ENCODE measurements at regions not wholly inside any gene's neighbourhood (a gene's known extent, or its start where the extent isn't known, plus 50 kb on each side); places are given as distances from the start of the nearest gene placed in this dataset.

- DNase-seq: no peak
- Mint-ChIP-seq H3K4me1 (ENCODE audit: low read depth, unreplicated experiment) (peaks cover 13% of the 10 kb centered on the region), H3K36me3 (ENCODE audit: unreplicated experiment) (peaks cover 4% of the 10 kb centered on the region), H3K4me3 (ENCODE audit: unreplicated experiment) (no peak overlapping the region), H3K27ac (ENCODE audit: unreplicated experiment) (no peak overlapping the region), H3K9me3 (ENCODE audit: unreplicated experiment) (no peaks in the 10 kb centered on the region), H3K27me3 (ENCODE audit: unreplicated experiment) (no peaks in the 10 kb centered on the region)
- TF ChIP-seq CTCF (IDR thresholded peaks at IDR 0.05; ENCODE audit: partially characterized antibody, unreplicated experiment): no peak
These were observed 178.3 kb upstream of the AUTS2 start for GRCh38 chr7:69419934-69420333.

DNA sequence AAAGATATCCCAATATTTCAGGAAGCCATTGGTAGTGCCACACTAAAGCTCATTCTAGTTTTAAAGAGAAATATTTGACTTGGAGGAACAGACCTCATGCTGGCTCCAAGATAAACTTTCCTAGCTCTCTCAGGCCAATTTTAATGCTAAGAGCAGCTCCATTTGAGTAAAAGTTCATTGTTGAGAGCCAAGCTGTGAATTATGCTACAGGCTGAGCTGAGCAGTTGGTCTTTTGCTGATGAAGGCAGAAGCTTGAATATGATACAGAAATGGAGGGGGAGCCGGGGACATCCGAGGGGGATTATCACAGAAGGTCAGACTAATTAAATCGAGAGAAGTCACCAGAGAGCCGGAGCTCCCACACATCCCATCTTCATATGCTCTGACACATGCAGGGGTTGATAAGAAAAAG, 175.7 kb upstream of the AUTS2 start:
- Mint-ChIP-seq H3K4me1 (ENCODE audit: low read depth, unreplicated experiment) (peaks cover 13% of the 10 kb centered on the region), H3K36me3 (ENCODE audit: unreplicated experiment) (peaks cover 4% of the 10 kb centered on the region), H3K27ac (ENCODE audit: unreplicated experiment) (no peak overlapping the region), H3K9me3 (ENCODE audit: unreplicated experiment) (no peaks in the 10 kb centered on the region), H3K4me3 (ENCODE audit: unreplicated experiment) (no peak overlapping the region), H3K27me3 (ENCODE audit: unreplicated experiment) (no peaks in the 10 kb centered on the region)
- no peak for DNase-seq
- TF ChIP-seq CTCF (IDR thresholded peaks at IDR 0.05; ENCODE audit: partially characterized antibody, unreplicated experiment): no peak

GRCh38 chr7:69426705-69427104, 171.6 kb upstream of the AUTS2 start:
- Mint-ChIP-seq H3K27ac (ENCODE audit: unreplicated experiment) (no peak overlapping the region), H3K4me3 (ENCODE audit: unreplicated experiment) (no peak overlapping the region), H3K27me3 (ENCODE audit: unreplicated experiment) (peaks cover 3% of the 10 kb centered on the region), H3K36me3 (ENCODE audit: unreplicated experiment) (no peaks in the 10 kb centered on the region), H3K9me3 (ENCODE audit: unreplicated experiment) (no peaks in the 10 kb centered on the region), H3K4me1 (ENCODE audit: low read depth, unreplicated experiment) (peaks cover 10% of the 10 kb centered on the region)
- no peak for TF ChIP-seq CTCF (IDR thresholded peaks at IDR 0.05; ENCODE audit: partially characterized antibody, unreplicated experiment)
- DNase-seq: no peak

DNA sequence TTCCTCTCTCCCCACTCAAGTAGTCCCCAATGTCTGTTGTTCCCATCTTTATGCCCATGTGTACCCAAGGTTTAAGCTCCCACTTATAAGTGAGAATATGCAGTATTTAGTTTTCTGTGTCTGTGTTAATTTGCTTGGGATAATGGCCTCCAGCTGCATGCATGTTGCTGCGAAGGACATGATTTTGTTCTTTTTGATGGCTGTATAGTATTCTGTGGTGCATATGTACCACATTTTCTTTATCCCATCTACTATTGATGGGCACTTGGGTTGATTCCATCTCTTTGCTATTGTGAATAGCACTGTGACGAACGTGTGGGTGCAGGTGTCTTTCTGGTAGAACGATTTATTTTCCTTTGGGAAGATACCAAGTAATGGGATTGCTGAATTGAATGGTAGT, 170.2 kb upstream of the AUTS2 start:
- peaks cover 5% of the 10 kb centered on the region for H3K4me1 Mint-ChIP-seq (ENCODE audit: low read depth, unreplicated experiment)
- peaks cover 3% of the 10 kb centered on the region for H3K27me3 Mint-ChIP-seq (ENCODE audit: unreplicated experiment)
- no peak for DNase-seq
- H3K36me3 Mint-ChIP-seq (ENCODE audit: unreplicated experiment): no peaks in the 10 kb centered on the region
- H3K9me3 Mint-ChIP-seq (ENCODE audit: unreplicated experiment): no peaks in the 10 kb centered on the region
- no peak overlapping the region for H3K27ac Mint-ChIP-seq (ENCODE audit: unreplicated experiment)
- TF ChIP-seq CTCF (IDR thresholded peaks at IDR 0.05; ENCODE audit: partially characterized antibody, unreplicated experiment): no peak
- no peak overlapping the region for H3K4me3 Mint-ChIP-seq (ENCODE audit: unreplicated experiment)

GRCh38 chr7:69429911-69430383, 168.3 kb upstream of the AUTS2 start:
- DNase-seq: no peak
- no peaks in the 10 kb centered on the region for H3K9me3 Mint-ChIP-seq (ENCODE audit: unreplicated experiment)
- H3K27me3 Mint-ChIP-seq (ENCODE audit: unreplicated experiment): peaks cover 3% of the 10 kb centered on the region
- no peak overlapping the region for H3K27ac Mint-ChIP-seq (ENCODE audit: unreplicated experiment)
- peaks cover 5% of the 10 kb centered on the region for H3K4me1 Mint-ChIP-seq (ENCODE audit: low read depth, unreplicated experiment)
- TF ChIP-seq CTCF (IDR thresholded peaks at IDR 0.05; ENCODE audit: partially characterized antibody, unreplicated experiment): no peak
- H3K36me3 Mint-ChIP-seq (ENCODE audit: unreplicated experiment): peaks cover 4% of the 10 kb centered on the region
- H3K4me3 Mint-ChIP-seq (ENCODE audit: unreplicated experiment): no peak overlapping the region
